OCI-LY3 (cell line): ENCODE measurements at regions not wholly inside any gene's neighbourhood (a gene's known extent, or its start where the extent isn't known, plus 50 kb on each side); places are given as distances from the start of the nearest gene placed in this dataset.

ENCODE experiments used
- CTCF ChIP-seq: fragments of 200-600, 300-600 bp; sonication (generic); IDR thresholded peaks from 2 replicates; pipeline ENCODE4 v1.5.1; 2014; ENCODE audit warnings: antibody characterized with exemption, low read length, low read depth
- EZH2phosphoT487 ChIP-seq: fragments of 200-600 bp; shearing (Covaris generic); IDR thresholded peaks from 2 replicates; pipeline ENCODE4 v1.6.1; 2018; ENCODE audit warnings: antibody characterized with exemption, mixed run types, low read depth

GRCh38 chr21:35683664-35684304 is 376.5 kb downstream of the SETD4 start:
- TF ChIP-seq CTCF (no peak), EZH2phosphoT487 (no peak)
